Keratinocyte (primary cell): ENCODE measurements at regions not wholly inside any gene's neighbourhood (a gene's known extent, or its start where the extent isn't known, plus 50 kb on each side); places are given as distances from the start of the nearest gene placed in this dataset.

ENCODE experiments used
- DNase-seq: peaks from one replicate; pipeline ENCODE4 v3.0.0-alpha.2; 2011; ENCODE audit warnings: low read depth, missing footprints, low spot score
- FAIRE-seq: peaks from 2 replicates; lab custom pipeline; 2011; peaks lifted over from hg19 to GRCh38; lab: Jason Lieb, UNC
- H2AFZ ChIP-seq: 2 replicates; pipeline ENCODE4 v1.6.0; 2012; ENCODE audit warnings: low read length, control low read depth, inconsistent platforms; ENCODE audit not compliant: control insufficient read depth
- H3K27ac ChIP-seq: 2 replicates; pipeline ENCODE4 v1.5.1; 2011; ENCODE audit warnings: low read length; ENCODE audit not compliant: control insufficient read depth, insufficient read depth
- H3K27me3 ChIP-seq: 3 replicates; pipeline ENCODE4 v1.6.0; 2011; ENCODE audit warnings: low read length; ENCODE audit not compliant: control insufficient read depth, insufficient read depth; ENCODE audit errors: extremely low read depth
- H3K36me3 ChIP-seq, 2 experiments: 2 replicates in 1 of 2; 3 replicates in 1 of 2; pipeline ENCODE4 v1.5.1; 2011; ENCODE audit warnings: low read length in 2 of 2, mild to moderate bottlenecking in 1 of 2; ENCODE audit not compliant: control insufficient read depth in 2 of 2, insufficient read depth in 2 of 2; ENCODE audit errors: extremely low read depth in 1 of 2
- H3K4me1 ChIP-seq: 3 replicates; pipeline ENCODE4 v1.5.1; 2011; ENCODE audit warnings: low read length; ENCODE audit not compliant: control insufficient read depth, insufficient read depth; ENCODE audit errors: extremely low read depth
- H3K4me2 ChIP-seq: 3 replicates; pipeline ENCODE4 v1.6.0; 2011; ENCODE audit warnings: low read depth, low read length; ENCODE audit not compliant: control insufficient read depth, insufficient read depth; ENCODE audit errors: extremely low read depth
- H3K4me3 ChIP-seq, 3 experiments: fragments of 200-600 bp in 1 of 3; sonication (generic) in 1 of 3; 2 replicates in 2 of 3; 3 replicates in 1 of 3; pipeline ENCODE4 v1.5.1; 2011 to 2016; ENCODE audit warnings: low read length in 3 of 3, mild to moderate bottlenecking in 3 of 3, control low read depth in 2 of 3, inconsistent platforms in 1 of 3, low read depth in 1 of 3, mixed read lengths in 1 of 3, mixed run types in 1 of 3, moderate library complexity in 1 of 3; ENCODE audit not compliant: control insufficient read depth in 2 of 3, insufficient read depth in 2 of 3; ENCODE audit errors: extremely low read depth in 1 of 3
- H3K79me2 ChIP-seq: 2 replicates; pipeline ENCODE4 v1.6.0; 2012; ENCODE audit warnings: low read length; ENCODE audit not compliant: control insufficient read depth, insufficient read depth
- H3K9ac ChIP-seq: 3 replicates; pipeline ENCODE4 v1.6.0; 2011; ENCODE audit warnings: low read length; ENCODE audit not compliant: control insufficient read depth, insufficient read depth; ENCODE audit errors: extremely low read depth
- H3K9me1 ChIP-seq: 3 replicates; pipeline ENCODE4 v1.6.0; 2011; ENCODE audit warnings: low read length; ENCODE audit not compliant: control insufficient read depth, insufficient read depth; ENCODE audit errors: extremely low read depth
- H3K9me3 ChIP-seq: 2 replicates; pipeline ENCODE4 v1.5.1; 2012; ENCODE audit warnings: low read depth, low read length; ENCODE audit not compliant: control insufficient read depth
- H4K20me1 ChIP-seq: 3 replicates; pipeline ENCODE4 v1.6.0; 2011; ENCODE audit warnings: low read length; ENCODE audit not compliant: control insufficient read depth, insufficient read depth; ENCODE audit errors: extremely low read depth
- EZH2 ChIP-seq: IDR thresholded peaks from one replicate; pipeline ENCODE4 v1.6.1; 2012; ENCODE audit warnings: inconsistent platforms, mild to moderate bottlenecking, low read length, moderate library complexity
- dilution Hi-C: fragments of 300-500 bp; cut with MboI; formaldehyde crosslinking; loops from one replicate; pipeline ENCODE4 v1.7.0; 2020; ENCODE audit warnings: low sequenced_read_pairs; ENCODE audit not compliant: extremely low pct_ligation_motif_present
- TF ChIP-seq, protein P1 (sequence below), 3 experiments: IDR thresholded peaks in 1 of 3; conservative IDR thresholded peaks in 1 of 3; optimal IDR thresholded peaks in 1 of 3; 2 replicates in 2 of 3; 3 replicates in 1 of 3; pipeline versions ENCODE3 to v1.5.1; 2011; ENCODE audit warnings: low read length in 3 of 3, mild to moderate bottlenecking in 3 of 3, moderate library complexity in 2 of 3, control low read depth in 1 of 3, inconsistent platforms in 1 of 3; ENCODE audit not compliant: insufficient read depth in 2 of 3; ENCODE audit errors: extremely low read depth in 1 of 3

DNA sequence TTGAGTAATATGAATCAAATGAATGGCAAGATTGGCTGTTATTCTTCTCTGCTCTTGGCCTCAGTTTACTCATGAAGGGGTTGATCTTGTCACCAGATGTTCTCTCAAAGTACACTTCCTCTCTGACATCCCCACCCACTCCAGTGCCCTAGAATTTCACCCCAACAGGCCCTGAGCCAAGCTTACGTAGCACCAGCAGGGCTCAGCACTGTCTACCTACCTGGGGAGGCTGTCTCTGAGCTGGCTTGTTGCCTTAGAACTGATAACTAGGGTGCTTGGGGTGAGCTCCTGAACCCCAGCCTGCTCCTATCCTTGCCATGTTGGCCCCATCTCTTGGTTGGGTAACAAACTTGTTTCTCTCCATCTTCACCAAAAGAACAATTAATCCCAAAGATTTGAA lies 159.1 kb upstream of the USP24 start:
- H3K27ac ChIP-seq = no peak overlapping the region
- no peaks in the 10 kb centered on the region for H3K79me2 ChIP-seq
- no peak for FAIRE-seq
- H2AFZ ChIP-seq = no peak overlapping the region
- H3K4me1 ChIP-seq = no peaks in the 10 kb centered on the region
- H3K4me3 ChIP-seq = no peak overlapping the region
- dilution Hi-C loops = no loop called here
- H3K36me3 ChIP-seq = no peaks in the 10 kb centered on the region
- no peaks in the 10 kb centered on the region for H3K9me3 ChIP-seq
- H3K27me3 ChIP-seq = no peaks in the 10 kb centered on the region
- TF ChIP-seq, protein P1, sequence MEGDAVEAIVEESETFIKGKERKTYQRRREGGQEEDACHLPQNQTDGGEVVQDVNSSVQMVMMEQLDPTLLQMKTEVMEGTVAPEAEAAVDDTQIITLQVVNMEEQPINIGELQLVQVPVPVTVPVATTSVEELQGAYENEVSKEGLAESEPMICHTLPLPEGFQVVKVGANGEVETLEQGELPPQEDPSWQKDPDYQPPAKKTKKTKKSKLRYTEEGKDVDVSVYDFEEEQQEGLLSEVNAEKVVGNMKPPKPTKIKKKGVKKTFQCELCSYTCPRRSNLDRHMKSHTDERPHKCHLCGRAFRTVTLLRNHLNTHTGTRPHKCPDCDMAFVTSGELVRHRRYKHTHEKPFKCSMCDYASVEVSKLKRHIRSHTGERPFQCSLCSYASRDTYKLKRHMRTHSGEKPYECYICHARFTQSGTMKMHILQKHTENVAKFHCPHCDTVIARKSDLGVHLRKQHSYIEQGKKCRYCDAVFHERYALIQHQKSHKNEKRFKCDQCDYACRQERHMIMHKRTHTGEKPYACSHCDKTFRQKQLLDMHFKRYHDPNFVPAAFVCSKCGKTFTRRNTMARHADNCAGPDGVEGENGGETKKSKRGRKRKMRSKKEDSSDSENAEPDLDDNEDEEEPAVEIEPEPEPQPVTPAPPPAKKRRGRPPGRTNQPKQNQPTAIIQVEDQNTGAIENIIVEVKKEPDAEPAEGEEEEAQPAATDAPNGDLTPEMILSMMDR (optimal IDR thresholded peaks at IDR 0.05 in 1 of 3, IDR thresholded peaks at IDR 0.05 in 1 of 3, conservative IDR thresholded peaks at IDR 0.05 in 1 of 3; ENCODE audit: extremely low read depth in 1 of 3, insufficient read depth in 2 of 3, low read length in 3 of 3) = no peak
- no peak for TF ChIP-seq EZH2
- H3K4me2 ChIP-seq = no peak overlapping the region
- DNase-seq = no peak
- H3K9ac ChIP-seq = no peak overlapping the region
- H4K20me1 ChIP-seq = no peaks in the 10 kb centered on the region
- no peaks in the 10 kb centered on the region for H3K9me1 ChIP-seq

DNA sequence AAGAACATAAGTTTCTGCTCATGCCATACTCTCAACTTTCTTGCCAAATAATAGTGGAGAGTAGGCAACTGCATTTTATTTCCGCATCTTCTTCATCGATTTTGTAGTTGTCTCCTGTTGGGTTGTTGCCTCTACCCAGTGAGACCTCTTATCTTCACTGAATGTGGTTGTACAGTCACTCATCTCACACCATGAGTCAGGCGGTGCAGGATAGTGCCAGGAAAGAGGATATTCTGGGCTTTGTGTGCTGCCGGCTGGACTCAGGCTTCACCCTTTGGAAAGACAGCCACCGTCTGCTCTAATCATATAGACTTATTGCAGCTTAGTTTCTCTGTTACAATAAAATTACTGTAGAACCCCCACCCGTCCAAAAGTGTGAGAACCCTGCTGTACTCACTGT lies 154.3 kb upstream of the USP24 start:
- DNase-seq = no peak
- Histone ChIP-seq H3K9me3 (no peaks in the 10 kb centered on the region), H3K27me3 (no peaks in the 10 kb centered on the region), H3K79me2 (no peaks in the 10 kb centered on the region), H2AFZ (no peak overlapping the region), H3K4me2 (no peak overlapping the region), H3K4me3 (no peak overlapping the region), H3K36me3 (no peaks in the 10 kb centered on the region), H3K27ac (no peak overlapping the region), H4K20me1 (no peaks in the 10 kb centered on the region), H3K4me1 (no peaks in the 10 kb centered on the region), H3K9me1 (no peaks in the 10 kb centered on the region), H3K9ac (no peak overlapping the region)
- TF ChIP-seq, protein P1 (optimal IDR thresholded peaks at IDR 0.05 in 1 of 3, IDR thresholded peaks at IDR 0.05 in 1 of 3, conservative IDR thresholded peaks at IDR 0.05 in 1 of 3; ENCODE audit: extremely low read depth in 1 of 3, insufficient read depth in 2 of 3, low read length in 3 of 3) = no peak
- TF ChIP-seq EZH2 = no peak
- dilution Hi-C loops = no loop called here
- FAIRE-seq = no peak
